Glutamatergic neuron (in vitro differentiated cells): ENCODE measurements at regions not wholly inside any gene's neighbourhood (a gene's known extent, or its start where the extent isn't known, plus 50 kb on each side); places are given as distances from the start of the nearest gene placed in this dataset.
"Not testable (repeated sequence)": the region's sequence is repeated elsewhere in the genome, so short reads cannot be mapped to it uniquely, and the experiment has no call there.

Experiments
- DNase-seq: peaks from one replicate; pipeline ENCODE4 v3.0.0; 2022
- H3K27ac Mint-ChIP-seq: one replicate; pipeline ENCODE4 v1.8.0; 2020; ENCODE audit warnings: mild to moderate bottlenecking, mixed read lengths, inconsistent platforms; ENCODE audit not compliant: unreplicated experiment
- H3K27me3 Mint-ChIP-seq: one replicate; pipeline ENCODE4 v1.8.0; 2020; ENCODE audit warnings: mild to moderate bottlenecking, moderate library complexity, mixed read lengths, inconsistent platforms; ENCODE audit not compliant: unreplicated experiment
- H3K36me3 Mint-ChIP-seq: one replicate; pipeline ENCODE4 v1.8.0; 2020; ENCODE audit warnings: mild to moderate bottlenecking, mixed read lengths, inconsistent platforms; ENCODE audit not compliant: unreplicated experiment
- H3K4me1 Mint-ChIP-seq: one replicate; pipeline ENCODE4 v1.8.0; 2020; ENCODE audit warnings: mild to moderate bottlenecking, low read depth, mixed read lengths, inconsistent platforms; ENCODE audit not compliant: unreplicated experiment
- H3K4me3 Mint-ChIP-seq: one replicate; pipeline ENCODE4 v1.8.0; 2020; ENCODE audit warnings: mild to moderate bottlenecking, mixed read lengths, inconsistent platforms; ENCODE audit not compliant: unreplicated experiment
- H3K9me3 Mint-ChIP-seq: one replicate; pipeline ENCODE4 v1.8.0; 2020; ENCODE audit warnings: mild to moderate bottlenecking, moderate library complexity, mixed read lengths, inconsistent platforms; ENCODE audit not compliant: unreplicated experiment
- TF ChIP-seq, protein P1 (sequence below): fragments of 200-600 bp; sonication (generic); IDR thresholded peaks from one replicate; pipeline ENCODE4 v1.5.0; 2021; ENCODE audit not compliant: partially characterized antibody, unreplicated experiment

DNA sequence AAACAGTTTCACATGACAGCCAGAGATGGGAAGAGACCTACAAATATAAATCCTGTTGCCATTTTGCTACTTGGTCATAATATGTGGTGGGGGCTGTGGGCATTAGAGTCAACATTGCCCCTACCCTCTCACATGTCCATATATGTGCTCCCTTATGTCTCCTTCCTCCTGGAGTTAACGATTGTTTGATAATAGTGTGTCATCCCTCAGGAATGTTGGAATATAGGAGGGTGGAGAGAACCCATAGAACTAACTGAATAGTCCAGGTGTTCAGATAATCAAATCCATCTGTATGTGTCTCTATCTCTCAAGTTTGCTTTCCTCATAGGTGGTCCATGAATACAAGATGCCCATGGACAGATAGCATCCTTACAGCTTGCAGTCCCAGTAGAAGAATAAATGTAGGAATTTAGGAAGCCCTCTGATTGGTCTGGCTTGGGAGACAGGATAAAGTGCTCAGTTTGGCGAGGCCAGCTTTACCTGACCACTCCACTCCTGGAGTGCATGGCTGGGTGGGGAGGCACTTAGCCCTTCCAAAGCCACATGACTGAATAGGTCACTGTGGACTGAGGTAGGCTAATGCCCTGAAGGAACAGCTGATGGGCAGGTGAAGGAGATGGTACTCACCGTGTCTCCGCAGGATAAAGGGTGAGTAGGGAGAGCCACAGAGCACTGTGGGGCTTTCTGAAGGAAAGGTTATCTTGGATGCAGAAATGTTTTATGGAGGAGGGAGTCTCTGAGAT lies 166.9 kb downstream of the CDCA7 start:
- Mint-ChIP-seq H3K27me3 (peaks cover 2% of the 10 kb centered on the region), H3K4me3 (no peak overlapping the region), H3K36me3 (peaks cover 4% of the 10 kb centered on the region), H3K4me1 (no peaks in the 10 kb centered on the region), H3K9me3 (no peaks in the 10 kb centered on the region), H3K27ac (no peak overlapping the region)
- no peak for DNase-seq
- TF ChIP-seq, protein P1, sequence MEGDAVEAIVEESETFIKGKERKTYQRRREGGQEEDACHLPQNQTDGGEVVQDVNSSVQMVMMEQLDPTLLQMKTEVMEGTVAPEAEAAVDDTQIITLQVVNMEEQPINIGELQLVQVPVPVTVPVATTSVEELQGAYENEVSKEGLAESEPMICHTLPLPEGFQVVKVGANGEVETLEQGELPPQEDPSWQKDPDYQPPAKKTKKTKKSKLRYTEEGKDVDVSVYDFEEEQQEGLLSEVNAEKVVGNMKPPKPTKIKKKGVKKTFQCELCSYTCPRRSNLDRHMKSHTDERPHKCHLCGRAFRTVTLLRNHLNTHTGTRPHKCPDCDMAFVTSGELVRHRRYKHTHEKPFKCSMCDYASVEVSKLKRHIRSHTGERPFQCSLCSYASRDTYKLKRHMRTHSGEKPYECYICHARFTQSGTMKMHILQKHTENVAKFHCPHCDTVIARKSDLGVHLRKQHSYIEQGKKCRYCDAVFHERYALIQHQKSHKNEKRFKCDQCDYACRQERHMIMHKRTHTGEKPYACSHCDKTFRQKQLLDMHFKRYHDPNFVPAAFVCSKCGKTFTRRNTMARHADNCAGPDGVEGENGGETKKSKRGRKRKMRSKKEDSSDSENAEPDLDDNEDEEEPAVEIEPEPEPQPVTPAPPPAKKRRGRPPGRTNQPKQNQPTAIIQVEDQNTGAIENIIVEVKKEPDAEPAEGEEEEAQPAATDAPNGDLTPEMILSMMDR, result no peak

DNA sequence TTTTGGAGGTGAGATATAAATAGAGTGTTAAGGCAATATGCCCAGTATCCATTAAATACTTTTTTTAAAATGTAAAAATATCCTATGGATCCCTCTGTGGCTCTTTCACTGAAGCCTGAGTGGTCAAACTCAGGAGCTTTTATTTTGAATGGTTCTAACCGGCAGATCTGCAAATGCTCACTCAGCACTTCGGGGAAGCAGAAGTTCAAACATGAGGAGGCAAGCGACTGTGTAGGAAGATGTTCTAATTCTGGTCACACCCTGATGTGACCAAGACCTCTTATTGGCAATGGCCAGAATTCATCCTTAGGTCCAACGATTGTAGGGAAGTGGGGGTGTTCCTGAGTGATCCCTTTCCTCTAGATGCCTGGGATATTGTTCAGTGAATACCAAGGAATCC lies 168.8 kb downstream of the CDCA7 start:
- Mint-ChIP-seq H3K27me3 (no peaks in the 10 kb centered on the region), H3K9me3 (no peaks in the 10 kb centered on the region), H3K4me3 (no peak overlapping the region), H3K36me3 (no peaks in the 10 kb centered on the region), H3K27ac (no peak overlapping the region), H3K4me1 (no peaks in the 10 kb centered on the region)
- no peak for DNase-seq
- TF ChIP-seq, protein P1, result no peak

DNA sequence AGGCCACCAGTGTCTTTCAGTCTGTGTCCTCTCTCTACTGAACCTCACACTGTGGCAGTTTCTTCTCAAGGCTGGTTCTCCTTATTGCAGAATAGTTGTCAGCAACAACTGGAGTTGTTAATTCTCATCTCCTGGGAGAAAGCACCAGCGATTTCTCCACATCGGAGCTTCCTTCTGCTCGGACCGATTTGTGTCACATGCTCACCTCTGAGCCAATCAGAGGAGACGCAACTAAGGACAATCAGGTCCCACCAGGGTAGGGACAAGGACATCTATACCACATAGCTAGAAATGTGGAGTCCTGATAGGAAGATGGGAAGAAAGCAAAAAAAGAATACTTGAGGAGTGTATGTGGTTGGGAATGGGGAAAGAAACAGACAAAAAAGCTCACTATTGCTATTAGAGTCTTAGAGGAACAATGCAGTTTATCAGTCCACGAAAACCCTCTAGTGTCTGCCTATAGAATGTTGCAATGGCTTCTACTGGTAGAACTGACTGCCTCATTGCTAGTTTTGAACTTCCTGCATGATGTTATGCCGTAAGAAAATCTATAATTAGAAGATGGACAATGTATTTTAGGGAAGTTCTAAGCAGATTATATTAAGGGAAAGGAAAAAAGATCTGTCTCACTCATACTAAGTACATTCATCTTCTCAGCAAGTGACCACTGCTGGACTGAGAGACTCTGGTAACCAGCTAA lies 169.7 kb downstream of the CDCA7 start:
- Mint-ChIP-seq H3K27ac (no peak overlapping the region), H3K36me3 (no peaks in the 10 kb centered on the region), H3K4me3 (no peak overlapping the region), H3K9me3 (no peaks in the 10 kb centered on the region), H3K27me3 (no peaks in the 10 kb centered on the region), H3K4me1 (no peaks in the 10 kb centered on the region)
- TF ChIP-seq, protein P1, result no peak
- no peak for DNase-seq

DNA sequence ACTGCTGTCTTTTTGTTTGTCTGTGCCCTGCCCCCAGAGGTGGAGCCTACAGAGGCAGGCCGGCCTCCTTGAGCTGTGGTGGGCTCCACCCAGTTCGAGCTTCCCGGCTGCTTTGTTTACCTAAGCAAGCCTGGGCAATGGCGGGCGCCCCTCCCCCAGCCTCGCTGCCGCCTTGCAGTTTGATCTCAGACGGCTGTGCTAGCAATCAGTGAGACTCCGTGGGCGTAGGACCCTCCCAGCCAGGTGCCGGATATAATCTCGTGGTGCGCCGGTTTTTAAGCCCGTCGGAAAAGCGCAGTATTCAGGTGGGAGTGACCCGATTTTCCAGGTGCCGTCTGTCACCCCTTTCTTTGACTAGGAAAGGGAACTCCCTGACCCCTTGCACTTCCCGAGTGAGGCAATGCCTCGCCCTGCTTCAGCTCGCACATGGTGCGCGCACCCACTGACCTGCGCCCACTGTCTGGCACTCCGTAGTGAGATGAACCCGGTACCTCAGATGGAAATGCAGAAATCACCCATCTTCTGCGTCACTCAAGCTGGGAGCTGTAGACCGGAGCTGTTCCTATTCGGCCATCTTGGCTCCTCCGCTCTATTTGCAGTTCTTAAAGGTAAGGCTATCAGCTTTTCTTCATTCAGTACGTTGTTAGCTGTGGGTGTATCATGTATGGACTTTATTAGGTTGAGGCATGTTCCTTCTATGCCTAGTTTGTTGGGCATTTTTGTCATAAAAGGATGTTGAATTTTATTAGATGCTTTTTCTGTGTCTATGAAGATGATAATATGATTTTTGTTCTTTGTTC lies 178.3 kb downstream of the CDCA7 start:
- not testable (repeated sequence) for DNase-seq, H3K4me1 Mint-ChIP-seq, H3K9me3 Mint-ChIP-seq, H3K27me3 Mint-ChIP-seq
- H3K36me3 Mint-ChIP-seq, result peaks cover 22% of the 10 kb centered on the region
- H3K27ac Mint-ChIP-seq, result peak overlapping the region; percentile 79
- H3K4me3 Mint-ChIP-seq, result peak overlapping the region; percentile 11

DNA sequence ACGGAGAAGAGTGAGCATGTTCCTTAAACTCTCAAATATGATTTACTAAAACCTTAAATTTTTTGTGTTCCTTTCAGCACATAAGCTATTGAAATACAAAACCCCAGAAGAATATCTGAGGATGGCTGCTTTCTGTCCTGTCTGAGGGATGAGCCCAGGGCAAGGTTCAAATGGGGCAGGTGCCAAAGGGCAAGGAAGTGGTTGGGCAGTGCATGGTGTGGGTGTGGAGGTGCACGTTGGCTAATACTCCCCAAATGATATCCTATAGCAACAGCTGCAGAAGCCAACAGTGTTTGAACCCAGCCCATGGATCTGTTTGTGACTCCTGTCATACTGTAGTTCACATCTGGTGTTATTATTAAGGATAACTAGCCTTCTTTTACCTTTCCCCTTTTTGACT lies 183.0 kb downstream of the CDCA7 start:
- H3K36me3 Mint-ChIP-seq, result peaks cover 18% of the 10 kb centered on the region
- peaks cover 8% of the 10 kb centered on the region for H3K9me3 Mint-ChIP-seq
- H3K4me1 Mint-ChIP-seq, result no peaks in the 10 kb centered on the region
- no peak overlapping the region for H3K27ac Mint-ChIP-seq
- TF ChIP-seq, protein P1, result no peak
- no peak for DNase-seq
- H3K4me3 Mint-ChIP-seq, result no peak overlapping the region
- H3K27me3 Mint-ChIP-seq, result peaks cover 5% of the 10 kb centered on the region
